ENCODE measurements at regions not wholly inside any gene's neighbourhood (a gene's known extent, or its start where the extent isn't known, plus 50 kb on each side); places are given as distances from the start of the nearest gene placed in this dataset.

DNA sequence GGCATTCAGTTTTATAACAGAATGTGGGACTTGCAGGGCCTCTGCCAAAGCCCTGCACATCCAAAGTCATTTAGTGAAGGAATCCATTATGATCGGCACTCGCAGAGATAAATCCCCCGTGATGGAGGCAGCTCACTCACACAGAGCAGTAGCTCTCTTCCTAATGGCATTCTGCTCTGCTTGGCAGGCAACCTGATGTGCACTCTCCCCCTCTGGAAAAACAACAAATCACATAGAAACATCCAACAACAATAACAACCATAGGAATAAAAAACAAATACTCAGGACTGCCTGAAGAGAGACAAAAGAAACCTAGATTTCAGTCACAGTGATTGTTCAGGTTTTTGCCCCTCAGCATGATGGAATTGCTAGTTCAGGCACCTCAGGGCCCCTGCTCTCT, 59.7 kb downstream of the NAA11 start:
- Histone ChIP-seq H3K9me3 (no peaks in the 10 kb centered on the region), H3K27ac (no peak overlapping the region), H3K27me3 (no peaks in the 10 kb centered on the region), H3K4me1 (no peaks in the 10 kb centered on the region), H3K36me3 (no peaks in the 10 kb centered on the region), H3K4me3 (no peak overlapping the region)
- intact Hi-C loops (cut with DNase I; ENCODE audit: low total_unique reads): no loop called here
- DNase-seq: no peak
- WGBS, 5 donors: 63 to 82% (median 73%) methylated on average over 3 of the region's 3 CpGs
- TF ChIP-seq, protein P1, sequence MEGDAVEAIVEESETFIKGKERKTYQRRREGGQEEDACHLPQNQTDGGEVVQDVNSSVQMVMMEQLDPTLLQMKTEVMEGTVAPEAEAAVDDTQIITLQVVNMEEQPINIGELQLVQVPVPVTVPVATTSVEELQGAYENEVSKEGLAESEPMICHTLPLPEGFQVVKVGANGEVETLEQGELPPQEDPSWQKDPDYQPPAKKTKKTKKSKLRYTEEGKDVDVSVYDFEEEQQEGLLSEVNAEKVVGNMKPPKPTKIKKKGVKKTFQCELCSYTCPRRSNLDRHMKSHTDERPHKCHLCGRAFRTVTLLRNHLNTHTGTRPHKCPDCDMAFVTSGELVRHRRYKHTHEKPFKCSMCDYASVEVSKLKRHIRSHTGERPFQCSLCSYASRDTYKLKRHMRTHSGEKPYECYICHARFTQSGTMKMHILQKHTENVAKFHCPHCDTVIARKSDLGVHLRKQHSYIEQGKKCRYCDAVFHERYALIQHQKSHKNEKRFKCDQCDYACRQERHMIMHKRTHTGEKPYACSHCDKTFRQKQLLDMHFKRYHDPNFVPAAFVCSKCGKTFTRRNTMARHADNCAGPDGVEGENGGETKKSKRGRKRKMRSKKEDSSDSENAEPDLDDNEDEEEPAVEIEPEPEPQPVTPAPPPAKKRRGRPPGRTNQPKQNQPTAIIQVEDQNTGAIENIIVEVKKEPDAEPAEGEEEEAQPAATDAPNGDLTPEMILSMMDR (IDR thresholded peaks at IDR 0.05): no peak
- TF ChIP-seq POLR2A (IDR thresholded peaks at IDR 0.05) (no peak), POLR2AphosphoS5 (IDR thresholded peaks at IDR 0.05) (no peak), EP300 (IDR thresholded peaks at IDR 0.05) (no peak)

- no peak for DNase-seq
- no peak overlapping the region for H3K4me3 ChIP-seq
- no peaks in the 10 kb centered on the region for H3K36me3 ChIP-seq
- TF ChIP-seq, protein P1 (IDR thresholded peaks at IDR 0.05): no peak
- no peak for TF ChIP-seq EP300 (IDR thresholded peaks at IDR 0.05)
- no peak for TF ChIP-seq POLR2A (IDR thresholded peaks at IDR 0.05)
- TF ChIP-seq POLR2AphosphoS5 (IDR thresholded peaks at IDR 0.05): no peak
- intact Hi-C loops (cut with DNase I; ENCODE audit: low total_unique reads): no loop called here
- peaks cover 0 to 7% (median 0%) of the 10 kb centered on the region in 4 donors for H3K9me3 ChIP-seq
- H3K27me3 ChIP-seq: no peaks in the 10 kb centered on the region
- H3K4me1 ChIP-seq: no peaks in the 10 kb centered on the region
- WGBS, 5 donors: 56 to 78% (median 77%) methylated on average over 1 to 2 of the region's 2 CpGs
- no peak overlapping the region for H3K27ac ChIP-seq
Measured at GRCh38 chr4:79259242-79259641, 66.6 kb downstream of the NAA11 start.

GRCh38 chr4:79258614-79259176, 67.2 kb downstream of the NAA11 start:
- no peak for TF ChIP-seq EP300 (IDR thresholded peaks at IDR 0.05)
- no peak for TF ChIP-seq POLR2A (IDR thresholded peaks at IDR 0.05)
- TF ChIP-seq, protein P1 (IDR thresholded peaks at IDR 0.05): no peak
- TF ChIP-seq POLR2AphosphoS5 (IDR thresholded peaks at IDR 0.05): no peak
- intact Hi-C loops (cut with DNase I; ENCODE audit: low total_unique reads): no loop called here
- 92 to 100% (median 96%) methylated on average over 1 to 2 of the region's 2 CpGs for WGBS, 5 donors

DNA sequence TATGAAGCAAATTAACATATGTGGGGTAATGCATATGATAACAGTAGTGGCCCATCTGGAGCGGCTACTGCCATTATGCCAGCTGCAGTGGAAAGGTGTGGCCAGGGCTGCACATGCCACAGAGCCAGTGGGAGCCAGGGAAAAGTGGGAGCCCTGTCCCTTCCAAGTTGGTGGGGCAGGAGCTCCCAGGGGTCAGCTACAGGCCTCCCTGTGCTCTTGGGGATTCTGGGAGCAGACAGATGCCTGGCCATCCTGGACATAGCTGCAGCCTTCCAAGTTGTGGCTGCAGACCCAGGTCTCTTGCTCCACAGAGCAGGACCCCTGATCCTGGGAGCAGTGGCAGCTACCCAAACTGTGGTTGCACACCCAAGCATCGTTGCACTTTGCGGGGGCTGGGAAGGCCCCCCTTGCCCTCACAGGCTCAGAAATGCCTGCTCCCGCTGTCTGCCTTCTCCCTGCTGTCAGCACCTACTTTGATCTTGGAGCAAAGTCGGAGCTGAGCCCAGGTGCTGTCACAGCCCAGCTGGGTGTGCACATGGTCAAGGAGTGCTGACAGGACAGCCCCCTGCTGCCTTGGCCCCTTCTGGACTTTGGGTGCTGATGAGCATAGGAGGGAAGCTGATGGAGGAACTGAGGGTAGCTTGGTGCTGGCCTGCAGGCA, 67.8 kb downstream of the NAA11 start:
- WGBS, 5 donors: 82 to 97% (median 93%) methylated on average over 3 to 5 of the region's 5 CpGs

More at GRCh38 chr4:79258614-79259176, 67.2 kb downstream of the NAA11 start:
- no peaks in the 10 kb centered on the region for H3K4me1 ChIP-seq
- DNase-seq: no peak
- no peaks in the 10 kb centered on the region for H3K36me3 ChIP-seq
- H3K4me3 ChIP-seq: no peak overlapping the region
- no peak overlapping the region for H3K27ac ChIP-seq
- no peaks in the 10 kb centered on the region for H3K27me3 ChIP-seq
- peaks cover 0 to 7% (median 0%) of the 10 kb centered on the region in 4 donors for H3K9me3 ChIP-seq

More for the DNA sequence above, 67.8 kb downstream of the NAA11 start:
- peaks cover 0 to 7% (median 0%) of the 10 kb centered on the region in 4 donors for H3K9me3 ChIP-seq
- H3K27ac ChIP-seq: no peak overlapping the region
- DNase-seq: no peak
- H3K36me3 ChIP-seq: no peaks in the 10 kb centered on the region
- no peak overlapping the region for H3K4me3 ChIP-seq
- TF ChIP-seq, protein P1 (IDR thresholded peaks at IDR 0.05): no peak
- TF ChIP-seq POLR2AphosphoS5 (IDR thresholded peaks at IDR 0.05) (no peak), EP300 (IDR thresholded peaks at IDR 0.05) (no peak), POLR2A (IDR thresholded peaks at IDR 0.05) (no peak)
- no peaks in the 10 kb centered on the region for H3K4me1 ChIP-seq
- intact Hi-C loops (cut with DNase I; ENCODE audit: low total_unique reads): no loop called here
- no peaks in the 10 kb centered on the region for H3K27me3 ChIP-seq

All from stomach (tissue), 8 donors.